Esophagus squamous epithelium (tissue), 4 donors: ENCODE measurements at regions not wholly inside any gene's neighbourhood (a gene's known extent, or its start where the extent isn't known, plus 50 kb on each side); places are given as distances from the start of the nearest gene placed in this dataset.

Source experiments
- CTCF ChIP-seq, 6 experiments: fragments of 450-650 bp in 4 of 6; fragments of 200-600 bp in 2 of 6; sonication (generic) in 2 of 6; IDR thresholded peaks; one replicate each; pipeline ENCODE4 v1.5.1; 2016 to 2019; ENCODE audit warnings: antibody characterized with exemption in 6 of 6, mild to moderate bottlenecking in 4 of 6, moderate library complexity in 4 of 6
- POLR2A ChIP-seq, 4 donors: fragments of 450-650 bp; IDR thresholded peaks; one replicate each; pipeline ENCODE4 v1.6.1; 2017; ENCODE audit warnings: antibody characterized with exemption in 4 of 4, mild to moderate bottlenecking in 4 of 4, moderate library complexity in 3 of 4

- TF ChIP-seq CTCF (IDR thresholded peaks at IDR 0.05) (no peak), POLR2A (IDR thresholded peaks at IDR 0.05) (no peak)
Measured at GRCh38 chr11:91489989-91490388, 734.6 kb upstream of the FAT3 start.
